Ectodermal cell (in vitro differentiated cells): ENCODE measurements at regions not wholly inside any gene's neighbourhood (a gene's known extent, or its start where the extent isn't known, plus 50 kb on each side); places are given as distances from the start of the nearest gene placed in this dataset.

Experiments used
- H3K27ac ChIP-seq: 2 replicates; pipeline ENCODE4 v1.7.0; 2013; ENCODE audit warnings: mild to moderate bottlenecking, low read depth, low read length; ENCODE audit not compliant: insufficient read depth, poor library complexity, severe bottlenecking
- H3K27me3 ChIP-seq: 2 replicates; pipeline ENCODE4 v1.7.0; 2013; ENCODE audit warnings: mild to moderate bottlenecking, low read length; ENCODE audit not compliant: insufficient read depth, control insufficient read depth, poor library complexity, severe bottlenecking
- H3K36me3 ChIP-seq: one replicate; pipeline ENCODE4 v1.7.0; 2013; ENCODE audit warnings: low read length; ENCODE audit not compliant: control insufficient read depth, insufficient read depth
- H3K4me1 ChIP-seq: one replicate; pipeline ENCODE4 v1.7.0; 2013; ENCODE audit warnings: low read length; ENCODE audit not compliant: control insufficient read depth, insufficient read depth
- H3K4me3 ChIP-seq: 2 replicates; pipeline ENCODE4 v1.7.0; 2013; ENCODE audit warnings: low read depth, low read length, control low read depth; ENCODE audit not compliant: insufficient read depth
- H3K9me3 ChIP-seq: 2 replicates; pipeline ENCODE4 v1.7.0; 2013; ENCODE audit warnings: mild to moderate bottlenecking, low read length, moderate library complexity; ENCODE audit not compliant: control insufficient read depth
- WGBS, 2 experiments: methylation state at CpG; one replicate each; pipeline ENCODE4 v1.1.7; 2013; ENCODE audit warnings: missing lambda C conversion rate in 2 of 2; 5-methylcytosine and 5-hydroxymethylcytosine counted together

DNA sequence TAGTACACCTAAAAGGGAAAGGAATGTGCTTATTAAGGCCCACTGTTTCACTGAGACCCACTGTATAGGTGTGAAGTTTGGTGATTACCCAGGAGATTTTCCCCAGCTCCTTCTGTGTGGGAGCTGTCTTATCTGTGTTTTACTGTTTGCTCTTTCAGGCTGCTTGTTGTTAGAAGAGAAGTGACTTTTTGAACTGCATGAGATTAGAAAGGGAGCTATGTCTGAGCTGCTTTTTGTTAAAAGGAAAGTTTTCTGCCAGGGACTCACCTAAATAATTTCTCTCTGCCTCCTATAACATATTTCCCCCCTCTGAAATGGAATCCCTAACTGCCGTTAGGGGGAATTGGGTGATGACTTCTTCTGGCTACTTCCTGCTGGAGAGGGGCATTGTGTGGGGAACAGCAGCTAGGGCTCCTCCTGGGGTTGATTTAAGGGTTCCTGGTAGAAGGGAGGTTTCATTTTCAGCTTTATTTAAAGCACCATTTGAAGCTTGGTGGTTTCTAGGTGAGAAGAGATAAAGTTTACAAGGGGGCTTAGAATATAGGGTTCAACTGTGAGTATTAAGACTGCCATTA is 77.1 kb upstream of the ATP11B start:
- peaks cover 4% of the 10 kb centered on the region for H3K4me1 ChIP-seq
- H3K27me3 ChIP-seq, result no peaks in the 10 kb centered on the region
- WGBS, 2 experiments, result 42 to 67% methylated on average over 1 of the region's 1 CpG
- no peaks in the 10 kb centered on the region for H3K36me3 ChIP-seq
- H3K4me3 ChIP-seq, result no peak overlapping the region
- no peak overlapping the region for H3K27ac ChIP-seq
- H3K9me3 ChIP-seq, result no peaks in the 10 kb centered on the region

DNA sequence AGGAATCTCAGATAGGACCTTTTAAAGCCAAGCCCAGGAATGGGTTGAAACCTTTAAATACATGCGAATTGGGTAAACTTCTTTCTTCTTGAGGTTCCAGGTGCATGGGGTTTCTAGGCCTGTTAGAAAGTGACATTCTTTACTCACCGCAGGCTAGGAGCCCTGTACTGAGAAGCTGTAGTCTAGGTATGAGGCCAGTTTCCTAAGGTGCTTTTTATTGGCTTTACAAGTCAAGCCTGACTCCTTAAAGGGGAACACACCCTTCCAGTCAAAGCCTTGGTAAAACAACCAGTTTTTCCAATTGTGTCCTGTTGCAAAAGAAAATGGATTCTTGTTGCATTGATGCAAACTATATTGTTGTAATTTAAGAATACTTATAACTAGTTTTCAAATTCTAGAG is 76.1 kb upstream of the ATP11B start:
- Histone ChIP-seq H3K9me3 (no peaks in the 10 kb centered on the region), H3K27ac (no peak overlapping the region), H3K4me1 (peaks cover 4% of the 10 kb centered on the region), H3K27me3 (no peaks in the 10 kb centered on the region), H3K36me3 (no peaks in the 10 kb centered on the region), H3K4me3 (no peak overlapping the region)
- WGBS, 2 experiments, result 66 to 82% methylated on average over 2 of the region's 2 CpGs

DNA sequence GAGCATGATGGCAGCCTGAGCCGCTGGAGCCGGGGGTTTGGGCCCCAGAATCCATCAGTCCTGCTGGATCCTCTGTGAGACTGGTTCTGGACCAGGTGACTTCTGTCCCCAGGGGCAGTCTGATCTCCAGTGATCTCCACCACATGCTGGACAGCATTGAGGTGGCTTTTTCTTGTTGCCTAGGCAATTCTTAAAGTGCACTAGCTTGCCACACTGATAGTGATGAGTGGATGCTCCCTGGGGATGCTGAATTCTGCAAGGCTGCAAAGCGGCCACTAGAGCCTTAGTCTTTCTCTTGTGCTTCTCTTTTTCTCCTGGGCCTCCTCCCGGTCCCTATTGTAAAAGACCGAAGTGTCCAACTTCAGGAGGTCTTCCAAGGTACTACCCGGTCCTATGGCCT is 70.4 kb upstream of the ATP11B start:
- Histone ChIP-seq H3K4me3 (no peak overlapping the region), H3K4me1 (peaks cover 18% of the 10 kb centered on the region), H3K36me3 (no peaks in the 10 kb centered on the region), H3K27ac (no peak overlapping the region), H3K27me3 (no peaks in the 10 kb centered on the region), H3K9me3 (no peaks in the 10 kb centered on the region)
- WGBS, 2 experiments, result 85 to 90% methylated on average over 6 of the region's 6 CpGs

DNA sequence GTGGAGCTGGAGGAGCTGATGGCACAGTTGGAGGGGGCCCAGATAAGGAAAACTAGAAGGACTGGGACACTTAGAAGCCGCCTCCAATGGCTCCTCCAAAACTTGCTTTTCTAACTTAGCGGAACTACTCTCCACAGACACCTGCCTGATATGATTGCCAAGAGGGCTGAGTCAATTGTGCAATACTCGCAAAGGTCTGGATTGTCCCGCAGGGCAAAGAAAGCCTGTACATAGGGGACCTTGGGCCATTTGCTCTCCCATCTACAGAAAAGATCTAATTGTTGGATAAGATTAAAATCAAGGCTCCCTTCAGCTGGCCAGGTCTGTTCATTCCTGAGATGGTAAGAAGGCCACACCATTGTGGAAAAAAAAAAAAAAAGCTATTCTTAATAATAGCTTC is 69.7 kb upstream of the ATP11B start:
- Histone ChIP-seq H3K4me1 (peaks cover 18% of the 10 kb centered on the region), H3K4me3 (no peak overlapping the region), H3K27ac (no peak overlapping the region), H3K36me3 (no peaks in the 10 kb centered on the region), H3K9me3 (no peaks in the 10 kb centered on the region), H3K27me3 (no peaks in the 10 kb centered on the region)
- 94 to 98% methylated on average over 4 of the region's 4 CpGs for WGBS, 2 experiments

DNA sequence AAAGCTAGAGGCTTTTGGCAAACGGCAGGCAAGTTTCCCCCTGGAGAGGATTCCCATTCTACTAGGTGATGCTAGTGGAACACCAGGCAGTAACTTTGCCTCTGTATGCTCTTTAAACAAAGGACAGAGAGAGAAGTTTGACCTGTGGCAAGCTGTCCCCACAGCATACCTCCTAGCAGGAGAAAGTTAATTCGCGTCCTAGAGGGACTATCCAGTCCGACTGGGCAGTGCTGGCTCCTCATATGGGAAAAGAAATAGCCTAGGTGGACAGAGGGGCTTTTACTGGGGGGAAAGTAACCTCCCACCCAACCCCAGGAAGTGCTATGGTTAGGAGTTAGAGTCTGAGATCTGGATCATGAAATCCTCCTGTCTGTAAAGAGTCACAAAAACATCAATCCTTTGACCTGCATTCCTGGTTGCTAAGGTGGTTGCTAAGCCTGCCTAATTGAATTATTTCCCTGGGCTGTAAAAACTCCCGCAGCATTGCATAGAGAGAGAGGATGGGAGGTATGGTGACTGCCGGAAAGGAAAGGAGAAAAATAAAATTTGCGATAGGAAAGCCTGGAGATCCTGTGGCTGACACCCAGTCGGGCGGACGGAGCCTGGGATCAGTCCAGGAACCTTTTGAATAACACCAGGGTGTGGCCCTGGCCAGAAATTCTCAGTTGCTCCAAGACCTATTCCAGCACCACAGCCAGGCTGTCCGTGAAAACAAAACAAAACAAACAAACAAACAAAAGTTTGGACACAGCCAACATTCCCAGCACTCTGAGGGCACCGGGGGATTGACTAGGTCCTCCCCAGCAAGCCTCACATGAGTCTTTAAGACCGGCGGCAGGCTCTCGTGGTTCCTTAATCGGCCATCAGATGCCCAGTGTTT is 67.7 kb upstream of the ATP11B start:
- Histone ChIP-seq H3K9me3 (no peaks in the 10 kb centered on the region), H3K4me3 (no peak overlapping the region), H3K4me1 (peaks cover 18% of the 10 kb centered on the region), H3K27ac (peak overlapping the region; percentile 85), H3K27me3 (no peaks in the 10 kb centered on the region), H3K36me3 (no peaks in the 10 kb centered on the region)
- WGBS, 2 experiments, result 66 to 67% methylated on average over 16 of the region's 16 CpGs

DNA sequence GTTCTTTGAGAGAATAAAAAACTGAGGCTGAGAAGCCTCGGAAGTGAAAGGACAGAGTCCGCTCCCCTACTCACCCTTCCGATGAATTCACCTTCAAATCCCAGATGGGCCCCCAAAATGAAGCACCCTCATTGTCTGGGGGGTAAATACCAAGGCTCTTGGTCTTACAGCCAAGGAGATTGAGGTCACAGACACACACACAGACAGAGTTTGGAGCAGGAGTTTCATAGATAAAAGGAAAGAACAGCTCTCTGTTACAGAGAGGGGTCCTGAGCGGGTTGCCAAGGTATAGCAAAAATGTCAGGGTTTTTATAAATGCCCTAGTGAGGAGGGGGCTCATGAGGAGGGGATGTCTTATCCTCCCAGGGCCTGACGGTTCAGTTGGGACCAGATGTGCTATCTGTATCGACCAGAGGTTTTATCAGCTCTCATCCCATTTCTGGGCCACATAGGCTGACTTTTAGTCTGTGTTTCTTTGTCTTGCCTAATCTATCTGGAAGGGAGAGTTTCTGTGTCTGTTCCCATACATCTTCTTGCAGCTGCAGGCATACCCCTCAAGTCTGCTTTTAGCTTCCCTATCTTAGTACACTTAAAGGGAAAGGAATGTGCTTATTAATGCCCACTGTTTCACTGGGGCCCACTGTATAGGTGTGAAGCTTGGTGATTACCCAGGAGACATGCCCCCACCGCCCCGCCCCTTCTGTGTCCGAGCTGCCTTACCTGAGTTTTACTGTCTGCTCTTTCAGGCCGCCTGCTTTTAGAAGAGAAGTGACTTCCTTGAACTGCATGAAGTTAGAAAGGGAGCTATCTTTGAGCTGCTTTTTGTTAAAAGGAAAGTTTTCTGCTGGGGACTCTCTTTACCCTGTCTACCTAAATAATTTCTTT is 66.8 kb upstream of the ATP11B start:
- 90 to 91% methylated on average over 10 of the region's 10 CpGs for WGBS, 2 experiments
- H3K4me1 ChIP-seq, result peaks cover 18% of the 10 kb centered on the region
- H3K9me3 ChIP-seq, result no peaks in the 10 kb centered on the region
- H3K27me3 ChIP-seq, result no peaks in the 10 kb centered on the region
- H3K27ac ChIP-seq, result peak overlapping the region; percentile 85
- no peaks in the 10 kb centered on the region for H3K36me3 ChIP-seq
- no peak overlapping the region for H3K4me3 ChIP-seq

DNA sequence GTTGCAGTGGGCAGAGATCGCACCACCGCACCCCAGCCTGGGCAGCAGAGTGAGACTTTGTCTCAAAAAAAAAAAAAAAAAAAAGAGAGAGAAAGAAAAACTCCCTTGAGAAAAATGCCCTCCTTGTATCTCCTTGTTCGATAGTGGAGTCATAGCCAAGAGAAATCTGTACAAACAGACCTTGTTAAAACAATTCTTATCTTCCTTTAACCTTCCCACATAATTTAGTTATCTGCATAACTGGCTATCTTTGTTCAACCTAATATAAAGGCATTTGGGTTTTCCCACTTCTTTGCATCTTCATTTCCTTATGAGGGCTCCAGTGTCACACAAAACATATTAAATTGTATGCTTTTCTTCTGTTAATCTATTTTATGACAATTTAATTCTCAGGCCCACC is 65.1 kb upstream of the ATP11B start:
- Histone ChIP-seq H3K27ac (no peak overlapping the region), H3K36me3 (no peaks in the 10 kb centered on the region), H3K4me3 (no peak overlapping the region), H3K9me3 (no peaks in the 10 kb centered on the region), H3K4me1 (peaks cover 18% of the 10 kb centered on the region), H3K27me3 (no peaks in the 10 kb centered on the region)
- 89 to 93% methylated on average over 3 of the region's 3 CpGs for WGBS, 2 experiments

DNA sequence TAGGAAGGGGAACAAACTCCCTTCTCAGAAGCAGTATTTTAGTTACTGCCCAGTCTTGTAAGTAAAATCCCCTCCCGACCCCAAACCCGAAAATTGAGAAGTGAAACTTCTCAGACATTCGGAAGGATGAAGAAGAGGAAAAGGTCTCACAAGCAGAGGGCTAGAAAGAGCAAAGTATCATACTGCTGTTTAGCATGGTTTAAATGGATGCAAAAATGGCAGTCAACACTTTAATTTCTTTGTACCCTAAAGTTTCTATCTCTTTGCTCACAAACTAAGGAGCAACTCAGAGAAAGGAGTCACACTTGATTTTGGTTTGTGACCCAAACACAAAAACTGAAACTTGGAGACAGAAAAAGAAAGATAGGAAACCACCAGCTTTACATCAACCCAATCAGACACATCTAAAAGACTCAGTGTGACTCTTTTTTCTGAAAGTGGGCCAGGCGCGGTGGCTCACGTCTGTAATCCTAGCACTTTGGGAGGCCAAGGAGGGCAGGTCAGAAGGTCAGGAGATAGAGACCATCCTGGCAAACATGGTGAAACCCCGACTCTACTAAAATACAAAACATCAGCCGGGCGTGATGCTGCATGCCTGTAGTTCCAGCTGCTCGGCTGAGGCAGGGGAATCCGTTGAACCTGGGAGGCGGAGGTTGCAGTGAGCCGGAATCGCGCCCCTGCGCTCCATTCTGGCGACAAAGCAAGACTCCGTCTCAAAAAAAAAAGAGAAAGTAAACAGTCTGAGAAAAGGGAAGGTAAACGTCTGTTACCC is 63.2 kb upstream of the ATP11B start:
- Histone ChIP-seq H3K27me3 (no peaks in the 10 kb centered on the region), H3K9me3 (no peaks in the 10 kb centered on the region), H3K4me1 (peaks cover 16% of the 10 kb centered on the region), H3K36me3 (no peaks in the 10 kb centered on the region), H3K4me3 (no peak overlapping the region), H3K27ac (no peak overlapping the region)
- WGBS, 2 experiments, result 88 to 93% methylated on average over 18 to 19 of the region's 19 CpGs

DNA sequence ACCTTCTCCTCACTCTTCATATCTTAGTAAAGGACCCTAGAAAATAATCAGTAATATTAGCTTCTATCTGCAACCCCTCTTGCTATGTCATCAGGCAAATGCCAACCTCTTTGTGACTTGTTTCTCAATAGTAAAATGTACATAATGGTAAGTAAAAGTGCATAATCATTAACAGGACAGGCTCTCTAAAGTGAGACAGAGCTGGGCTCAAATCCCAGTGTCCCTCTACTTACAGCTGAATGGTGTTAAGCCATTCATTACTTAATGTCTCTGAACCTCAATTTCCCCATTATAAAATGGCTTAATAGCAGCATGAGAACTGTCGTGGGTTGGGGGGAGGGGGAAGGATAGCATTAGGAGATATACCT is 62.6 kb upstream of the ATP11B start:
- WGBS, 2 experiments, result 100% methylated on average over 1 of the region's 1 CpG; no CpG with 5 or more reads in 1 of the 2 experiments
- H3K4me3 ChIP-seq, result no peak overlapping the region
- H3K4me1 ChIP-seq, result peaks cover 11% of the 10 kb centered on the region
- H3K9me3 ChIP-seq, result no peaks in the 10 kb centered on the region
- H3K27ac ChIP-seq, result no peak overlapping the region
- no peaks in the 10 kb centered on the region for H3K27me3 ChIP-seq
- no peaks in the 10 kb centered on the region for H3K36me3 ChIP-seq
